ENCODE measurements at regions not wholly inside any gene's neighbourhood (a gene's known extent, or its start where the extent isn't known, plus 50 kb on each side); places are given as distances from the start of the nearest gene placed in this dataset.

- DNase-seq (ENCODE audit: low read depth in 2 of 2): no peak
Observed at GRCh38 chr14:100658181-100658886, 68.4 kb upstream of the DLK1 start.

- no peak for DNase-seq (ENCODE audit: low read depth in 2 of 2)
Observed at GRCh38 chr14:100659345-100660001, 67.2 kb upstream of the DLK1 start.

DNA sequence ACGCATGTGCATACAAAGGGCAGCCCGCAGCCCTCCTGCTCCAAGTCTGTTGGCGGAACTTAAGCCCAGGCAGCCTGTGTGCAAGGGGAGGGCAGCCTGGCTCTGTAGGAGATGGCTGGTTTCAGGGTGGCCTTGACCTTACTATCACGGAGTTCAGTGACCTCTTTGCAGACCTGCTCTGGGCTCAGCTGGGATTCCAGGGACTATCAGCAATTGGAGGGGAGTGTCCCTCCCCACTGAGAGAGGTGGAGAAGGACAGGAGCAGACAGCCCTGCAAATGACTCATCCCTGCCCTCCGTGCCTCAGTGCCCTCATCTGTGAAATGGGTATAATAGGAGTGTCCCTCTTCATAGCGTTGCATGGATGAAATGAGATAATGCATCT is 66.2 kb upstream of the DLK1 start:
- no peak for DNase-seq (ENCODE audit: low read depth in 2 of 2)

- DNase-seq (ENCODE audit: low read depth in 2 of 2): no peak
Observed at GRCh38 chr14:100660882-100661635, 65.6 kb upstream of the DLK1 start.

DNA sequence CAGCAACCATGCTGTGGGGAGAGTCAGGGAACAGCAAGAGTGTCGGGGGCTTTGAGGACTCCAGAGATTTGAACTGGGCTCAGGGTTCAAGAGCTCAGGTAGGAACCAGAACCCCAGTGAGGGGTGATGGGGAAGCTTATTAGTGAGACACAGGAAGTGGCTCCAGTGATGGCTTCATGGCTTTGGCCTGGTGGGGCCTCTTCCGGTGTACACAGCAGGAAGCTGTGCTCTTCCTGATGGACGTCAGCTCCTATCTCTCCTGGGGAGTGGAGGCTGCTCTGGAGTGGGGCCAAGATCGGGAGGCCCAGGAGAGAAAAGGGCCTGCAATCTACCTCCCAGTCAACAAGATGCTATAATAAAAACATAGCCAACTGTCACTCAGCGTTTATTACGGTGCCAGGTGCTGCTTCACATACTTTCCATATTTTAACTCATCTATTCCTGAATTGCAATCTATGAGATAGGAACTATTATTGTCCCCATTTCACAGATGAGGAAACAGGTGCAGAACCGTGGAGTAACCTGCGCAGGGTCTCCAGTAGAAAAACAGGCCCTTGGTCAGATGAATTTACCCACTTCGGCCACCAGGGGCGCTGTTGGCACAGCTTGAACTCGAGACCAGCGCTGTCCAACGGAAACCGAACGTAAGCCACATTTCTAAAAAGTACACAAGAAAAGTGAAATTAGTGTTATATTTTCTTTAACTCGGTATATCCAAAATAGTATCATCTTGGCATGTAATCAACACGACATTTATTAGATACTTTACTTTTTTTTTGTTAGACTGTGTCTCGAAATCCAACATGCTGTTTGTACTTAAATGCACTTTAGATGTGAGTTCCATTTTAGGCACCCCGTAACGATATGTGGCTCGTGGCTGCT is 63.6 kb upstream of the DLK1 start:
- DNase-seq (ENCODE audit: low read depth in 2 of 2): peak in 1 of 2 experiments; percentile 57

DNA sequence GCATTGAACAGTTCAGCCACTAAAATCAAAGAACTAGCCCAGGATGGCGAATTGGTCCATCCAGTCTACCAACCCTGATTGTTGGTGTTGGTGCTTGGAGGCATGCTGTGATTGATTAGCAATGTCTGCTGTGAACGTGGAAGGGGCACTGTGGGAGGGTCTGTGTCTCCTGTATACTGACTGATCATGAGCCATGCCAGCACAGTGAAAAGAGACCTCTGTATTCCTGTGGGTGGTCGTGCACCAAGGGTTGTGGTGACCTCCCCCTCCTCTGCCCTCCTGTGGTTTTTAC is 63.0 kb upstream of the DLK1 start:
- no peak for DNase-seq (ENCODE audit: low read depth in 2 of 2)

DNA sequence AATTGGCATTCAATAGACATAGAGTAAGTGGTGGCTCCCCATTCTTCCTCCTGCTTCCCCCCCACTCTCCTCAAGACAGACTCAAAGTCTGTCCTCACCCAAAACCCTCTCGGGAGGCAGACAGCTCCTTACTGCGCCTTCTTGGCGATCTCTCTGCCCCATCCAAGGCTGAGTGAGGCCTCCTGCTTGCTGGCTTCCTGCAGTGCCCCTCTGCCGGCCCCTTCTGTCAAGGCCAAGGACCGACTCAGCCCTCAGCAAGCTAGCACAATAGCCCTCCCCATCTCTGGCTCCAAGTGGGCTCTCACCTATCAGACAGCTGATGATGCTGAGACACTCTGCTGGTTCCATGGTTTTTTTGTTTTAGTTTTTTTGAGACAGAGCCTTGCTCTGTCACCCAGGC is 62.5 kb upstream of the DLK1 start:
- no peak for DNase-seq (ENCODE audit: low read depth in 2 of 2)

DNA sequence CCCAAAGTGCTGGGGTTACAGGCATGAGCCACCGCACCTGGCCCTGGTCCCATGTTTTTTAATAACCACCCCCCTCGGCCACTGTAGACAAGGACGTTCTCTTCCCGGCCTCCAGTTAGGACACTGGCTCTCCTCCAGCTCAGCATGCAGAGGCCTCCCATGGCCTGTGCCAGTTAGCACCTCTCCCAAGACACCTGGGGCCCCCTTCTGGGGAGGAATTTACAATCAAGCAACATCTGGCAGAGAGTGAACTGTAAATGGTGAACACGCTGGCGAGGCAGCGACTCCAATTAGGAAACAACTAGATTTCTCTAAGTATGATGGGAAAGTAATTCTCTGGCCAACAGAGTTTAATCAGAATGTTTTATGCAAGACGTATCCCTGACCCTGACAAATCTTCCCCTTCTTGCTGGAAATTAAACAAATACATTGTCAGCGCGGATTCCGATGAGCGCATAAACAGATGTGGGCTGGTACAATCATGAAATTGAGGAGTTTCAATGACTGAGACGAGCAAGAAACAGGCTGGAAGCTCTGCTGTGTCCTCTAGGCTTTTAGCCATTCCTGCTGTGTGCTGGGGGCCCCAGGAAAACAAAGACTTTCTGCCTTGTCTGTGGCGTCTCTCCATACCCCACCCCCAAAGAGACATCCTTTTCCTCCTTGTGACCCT is 61.7 kb upstream of the DLK1 start:
- DNase-seq (ENCODE audit: low read depth in 2 of 2): no peak

DNA sequence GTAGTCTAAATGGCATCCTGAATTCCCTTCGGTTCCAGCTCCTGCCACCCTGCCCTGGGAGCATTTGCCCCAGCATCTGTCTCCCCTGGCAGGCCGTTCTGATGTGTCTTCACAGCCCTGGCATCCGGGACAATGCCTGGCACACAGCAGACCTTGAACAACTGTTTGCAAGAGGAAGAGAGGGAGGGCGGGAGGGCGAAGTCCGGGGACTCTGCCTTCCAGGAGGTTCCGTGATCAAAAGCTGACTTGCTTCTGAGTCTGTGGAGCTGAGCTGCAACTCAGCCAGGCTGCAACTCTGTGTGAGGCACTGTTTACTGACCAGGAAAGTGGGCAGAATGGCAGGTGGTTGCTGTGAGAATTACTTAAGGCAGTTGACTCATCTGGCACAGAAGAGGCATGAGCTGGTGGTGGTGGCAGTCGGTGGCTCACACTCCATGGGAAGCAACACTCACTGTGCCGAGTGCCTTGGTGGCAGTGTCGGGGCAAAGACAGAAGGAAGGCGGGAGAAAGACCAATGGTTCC is 61.1 kb upstream of the DLK1 start:
- no peak for DNase-seq (ENCODE audit: low read depth in 2 of 2)

GRCh38 chr14:100666403-100666802 is 60.3 kb upstream of the DLK1 start:
- no peak for DNase-seq (ENCODE audit: low read depth in 2 of 2)

- no peak for DNase-seq (ENCODE audit: low read depth in 2 of 2)
Observed at GRCh38 chr14:100666851-100667250, 59.8 kb upstream of the DLK1 start.

DNA sequence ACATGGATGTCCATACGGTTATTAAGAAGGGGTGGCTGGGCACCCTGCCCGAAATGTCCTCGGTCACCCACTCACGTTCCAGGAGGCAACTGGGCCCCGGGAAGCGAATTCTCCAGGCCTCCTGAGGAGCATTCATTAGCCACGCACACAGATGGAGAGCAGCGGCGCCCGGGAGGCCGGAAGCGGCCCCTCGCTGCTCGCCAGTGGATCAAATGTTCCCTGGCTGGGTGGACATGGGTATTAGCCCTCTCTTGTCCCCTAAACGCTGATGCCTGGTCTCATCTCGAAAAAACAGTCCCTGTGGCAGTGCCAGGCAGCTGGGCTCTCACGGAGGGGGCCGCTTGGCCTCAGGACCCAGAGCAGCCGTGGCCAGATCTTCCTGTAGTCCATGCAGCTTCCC is 59.0 kb upstream of the DLK1 start:
- DNase-seq (ENCODE audit: low read depth in 2 of 2): no peak

DNA sequence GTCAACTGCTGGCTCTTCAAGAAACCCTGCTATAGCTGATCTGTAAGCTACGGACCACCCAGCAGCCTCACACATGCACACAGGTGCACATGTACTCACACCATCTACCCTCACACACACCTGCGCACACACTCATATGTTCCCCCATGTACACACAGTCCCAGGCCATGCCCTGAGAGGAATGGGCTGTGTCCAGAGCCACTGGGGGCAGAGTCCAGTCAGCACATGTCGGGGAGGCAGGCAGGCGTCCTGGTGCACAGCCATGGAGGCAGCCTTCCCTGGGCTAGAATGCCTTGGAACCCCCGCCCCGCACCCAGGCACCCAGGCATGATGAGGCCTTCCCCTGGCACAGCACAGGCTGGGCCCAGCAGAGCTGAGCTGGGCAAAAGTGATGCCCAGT is 58.3 kb upstream of the DLK1 start:
- DNase-seq (ENCODE audit: low read depth in 2 of 2): no peak

GRCh38 chr14:100669011-100669412 is 57.7 kb upstream of the DLK1 start:
- no peak for DNase-seq (ENCODE audit: low read depth in 2 of 2)

GRCh38 chr14:100669468-100669867 is 57.2 kb upstream of the DLK1 start:
- no peak for DNase-seq (ENCODE audit: low read depth in 2 of 2)

- no peak for DNase-seq (ENCODE audit: low read depth in 2 of 2)
Observed at GRCh38 chr14:100670017-100670752, 56.5 kb upstream of the DLK1 start.

DNA sequence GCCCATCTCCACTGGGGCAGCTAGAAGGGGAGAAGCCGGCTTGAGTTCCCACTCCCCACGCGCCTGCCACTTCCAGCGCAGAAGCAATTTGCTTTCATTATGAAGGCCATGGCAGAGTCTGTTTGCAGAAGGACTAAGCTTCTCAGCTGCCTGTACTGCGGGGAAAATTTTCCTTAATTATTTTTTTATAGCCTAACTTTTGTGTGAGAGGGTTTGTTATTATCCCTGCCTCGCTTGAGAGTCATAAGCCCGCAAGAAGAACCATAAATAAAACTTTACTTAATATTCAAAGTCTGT is 56.0 kb upstream of the DLK1 start:
- no peak for DNase-seq (ENCODE audit: low read depth in 2 of 2)

- no peak for DNase-seq (ENCODE audit: low read depth in 2 of 2)
Observed at GRCh38 chr14:100671386-100671901, 55.2 kb upstream of the DLK1 start.

- DNase-seq (ENCODE audit: low read depth in 2 of 2): no peak
Observed at GRCh38 chr14:100671906-100672305, 54.8 kb upstream of the DLK1 start.

GRCh38 chr14:100673085-100673806 is 53.4 kb upstream of the DLK1 start:
- DNase-seq (ENCODE audit: low read depth in 2 of 2): no peak

Measured in stimulated activated CD4-positive, alpha-beta T cell treated with anti-CD3 and anti-CD28 coated beads, Interleukin-12 subunit alpha, Interleukin-12 subunit beta, amount 100 ng/mL, for 24 hours (primary cell).